NCI-H1092 treated with DMSO at 0.1 percent for 48 hours (cell line): ENCODE measurements at regions not wholly inside any gene's neighbourhood (a gene's known extent, or its start where the extent isn't known, plus 50 kb on each side); places are given as distances from the start of the nearest gene placed in this dataset.
A peak's percentile ranks its signal among the peaks of the same experiment; 100 is the strongest.

ENCODE experiments used
- DNase-seq: peaks from one replicate; lab custom pipeline; 2025; lab: John Stamatoyannopoulos, UW

GRCh38 chr2:57821088-57821487 is 225.5 kb upstream of the VRK2 start:
- DNase-seq = no peak

DNA sequence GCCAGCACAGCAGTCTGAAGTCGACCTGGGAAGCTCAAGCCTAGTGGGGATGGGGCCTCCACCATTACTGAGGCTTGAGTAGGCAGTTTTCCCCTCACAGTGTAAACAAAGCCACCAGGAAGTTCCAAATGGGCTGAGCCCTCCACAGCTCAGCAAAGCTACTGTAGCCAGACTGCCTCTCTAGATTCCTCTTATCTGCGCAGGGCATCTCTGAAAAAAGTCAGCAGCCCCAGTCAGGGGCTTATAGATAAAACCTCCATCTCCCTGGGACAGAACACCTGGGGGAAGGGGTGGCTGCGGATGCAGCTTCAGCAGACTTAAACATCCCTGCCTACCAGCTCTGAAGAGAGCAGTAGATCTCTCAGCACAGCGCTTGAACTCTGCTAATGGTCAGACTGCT is 218.4 kb upstream of the VRK2 start:
- no peak for DNase-seq

- DNase-seq = no peak
Observed at GRCh38 chr2:57834666-57835065, 211.9 kb upstream of the VRK2 start.

DNA sequence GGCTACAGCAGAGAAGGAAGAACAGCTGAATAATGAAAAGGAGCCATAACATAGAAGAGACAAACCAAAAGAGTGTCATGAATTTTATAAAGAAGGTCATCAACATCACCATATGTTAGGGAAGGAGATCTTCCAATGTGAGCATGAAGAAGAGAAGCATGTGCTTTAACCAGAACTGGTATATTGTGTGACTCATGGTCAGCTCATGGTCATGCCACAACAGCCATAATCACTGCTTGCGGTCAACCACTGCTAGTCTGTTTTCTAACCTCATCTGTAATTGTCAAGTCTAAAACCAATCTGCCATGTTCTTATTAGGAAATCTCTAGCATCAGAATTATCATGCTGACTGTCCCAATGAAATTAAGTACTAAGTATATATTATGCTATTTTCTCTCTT is 204.1 kb upstream of the VRK2 start:
- no peak for DNase-seq

DNA sequence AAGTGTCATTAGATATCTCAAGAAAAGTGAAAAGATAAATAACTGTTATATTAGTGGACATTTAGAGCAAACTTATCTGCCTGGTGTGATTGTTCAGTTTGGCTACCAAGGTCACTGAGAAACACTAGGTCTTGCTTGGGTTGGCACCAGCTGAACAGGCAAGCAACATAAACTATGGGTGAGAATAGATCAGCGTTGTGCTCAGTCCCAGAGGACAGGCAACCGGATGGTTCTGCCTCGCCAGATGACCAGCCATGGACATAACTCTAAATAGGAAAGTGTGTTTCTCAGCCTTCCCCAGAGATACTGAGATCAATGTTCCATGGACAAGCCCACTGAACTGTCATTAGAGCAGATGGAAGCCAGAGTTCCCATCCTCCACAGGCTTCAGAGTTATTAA is 203.4 kb upstream of the VRK2 start:
- no peak for DNase-seq

DNA sequence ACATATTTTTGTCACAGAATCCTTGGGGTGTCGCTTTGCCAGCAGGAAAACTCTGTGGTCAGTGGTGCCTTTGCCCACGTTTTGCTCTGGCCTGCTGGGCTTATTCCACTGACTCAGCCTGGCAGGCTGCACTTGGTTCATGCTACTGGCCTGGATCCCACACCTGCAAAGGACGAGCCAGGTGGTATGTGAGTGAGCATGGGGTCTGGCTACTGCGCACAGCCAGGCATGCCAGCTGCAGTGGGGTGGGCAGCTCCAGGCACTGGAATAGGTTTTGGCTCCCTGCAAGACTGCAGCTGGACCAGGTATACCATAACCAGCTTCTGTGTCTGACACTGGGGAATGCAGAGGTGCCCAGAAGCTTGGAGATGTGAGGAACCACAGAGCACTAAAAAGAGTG is 197.9 kb upstream of the VRK2 start:
- DNase-seq = no peak

- no peak for DNase-seq
Observed at GRCh38 chr2:57849843-57850242, 196.8 kb upstream of the VRK2 start.

GRCh38 chr2:57850415-57851130 is 196.0 kb upstream of the VRK2 start:
- DNase-seq = no peak

- no peak for DNase-seq
Observed at GRCh38 chr2:57855212-57855611, 191.4 kb upstream of the VRK2 start.

- DNase-seq = no peak
Observed at GRCh38 chr2:57859755-57860154, 186.9 kb upstream of the VRK2 start.

GRCh38 chr2:57862153-57862552 is 184.5 kb upstream of the VRK2 start:
- DNase-seq = no peak

- no peak for DNase-seq
Observed at GRCh38 chr2:57862727-57863126, 183.9 kb upstream of the VRK2 start.

- no peak for DNase-seq
Observed at GRCh38 chr2:57864926-57865325, 181.7 kb upstream of the VRK2 start.

GRCh38 chr2:57867730-57868129 is 178.9 kb upstream of the VRK2 start:
- DNase-seq = no peak

DNA sequence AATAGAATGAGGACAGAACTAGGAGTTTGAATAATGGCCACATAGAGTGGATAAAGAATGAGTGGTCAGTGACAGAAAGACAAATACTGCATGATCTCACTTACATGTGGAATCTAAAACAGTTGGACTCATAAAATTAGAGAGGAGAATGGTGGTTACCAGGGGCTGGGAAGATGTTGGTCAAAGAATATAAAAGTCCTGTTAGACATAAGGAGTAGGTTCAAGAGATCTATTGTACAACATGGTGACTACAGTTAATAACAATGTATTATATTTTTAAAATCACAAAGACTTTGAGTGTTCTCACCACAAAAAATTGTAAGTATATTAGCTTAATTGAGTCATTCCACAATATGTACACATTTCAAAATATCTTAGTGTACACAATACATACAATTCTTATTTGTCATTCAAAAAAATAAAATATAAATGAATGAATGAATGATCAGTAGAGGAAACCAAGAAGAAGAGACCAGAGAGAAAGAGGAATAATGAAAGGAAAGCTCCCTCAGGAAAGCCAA is 177.9 kb upstream of the VRK2 start:
- DNase-seq = no peak

- peak; percentile 72 for DNase-seq
Observed at GRCh38 chr2:57869758-57870344, 176.8 kb upstream of the VRK2 start.

DNA sequence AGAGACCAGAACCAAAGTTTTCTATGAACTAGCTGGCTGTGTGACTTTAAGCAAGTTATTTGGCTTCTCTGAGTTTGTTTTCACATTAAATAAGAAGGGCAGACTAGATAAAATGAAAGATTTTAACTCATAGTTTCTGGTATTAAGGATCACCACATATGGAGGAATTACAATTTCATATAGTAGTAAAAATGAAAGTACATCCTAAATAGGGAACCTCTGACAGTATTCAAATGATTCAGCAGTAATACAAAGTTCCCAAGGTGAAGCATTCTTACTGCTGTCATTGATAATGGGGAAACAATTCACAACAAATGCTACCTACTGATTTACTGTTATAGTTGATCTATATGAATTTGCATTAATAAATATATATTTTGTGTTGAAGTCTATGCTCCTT is 170.3 kb upstream of the VRK2 start:
- DNase-seq = no peak

- peak; percentile 81 for DNase-seq
Observed at GRCh38 chr2:57877811-57878170, 168.8 kb upstream of the VRK2 start.

DNA sequence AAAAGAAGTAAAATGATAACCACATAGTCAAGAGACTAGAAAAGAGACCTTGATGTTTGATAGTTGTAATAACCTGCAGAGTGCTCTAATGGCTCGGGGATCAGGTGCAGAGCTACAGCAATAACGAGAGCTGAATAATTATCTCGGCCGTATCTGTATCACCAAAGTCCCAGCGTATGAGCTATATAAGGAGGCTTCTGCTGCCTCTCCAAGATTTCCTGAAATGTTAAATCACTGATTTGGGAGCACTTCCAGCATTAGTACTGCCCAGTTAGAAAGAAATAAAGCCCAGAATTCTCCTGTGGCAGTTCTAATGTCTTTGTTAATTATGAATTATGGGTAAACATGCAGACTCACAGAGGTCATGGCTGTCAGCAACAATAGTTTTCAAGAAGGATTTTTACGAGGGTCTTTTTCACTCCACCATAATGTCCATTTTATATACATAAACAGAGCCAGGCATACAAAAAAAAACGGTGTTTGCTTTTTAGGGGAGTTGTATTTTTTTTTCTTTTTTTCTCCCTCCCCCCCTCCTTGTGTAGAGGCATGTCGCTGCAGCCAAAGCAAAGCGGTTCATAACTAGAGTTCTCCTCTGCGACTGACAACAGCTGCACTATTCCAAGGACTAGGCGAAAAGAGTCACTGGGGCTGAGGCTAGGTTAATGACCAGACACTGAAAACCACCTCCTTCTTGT is 168.3 kb upstream of the VRK2 start:
- peak; percentile 71 for DNase-seq

- DNase-seq = peak; percentile 30
Observed at GRCh38 chr2:57878866-57879210, 167.8 kb upstream of the VRK2 start.

- DNase-seq = no peak
Observed at GRCh38 chr2:57880446-57880845, 166.2 kb upstream of the VRK2 start.

GRCh38 chr2:57880967-57881366 is 165.6 kb upstream of the VRK2 start:
- DNase-seq = peak; percentile 60
